HG03280 (cell line): ENCODE measurements at regions not wholly inside any gene's neighbourhood (a gene's known extent, or its start where the extent isn't known, plus 50 kb on each side); places are given as distances from the start of the nearest gene placed in this dataset.

Source experiments
- ATAC-seq: cut with Tn5 transposase; IDR thresholded peaks from one replicate; pipeline ENCODE4 v1.9.1; 2021; ENCODE audit warnings: mild to moderate bottlenecking, moderate library complexity; ENCODE audit not compliant: unreplicated experiment

DNA sequence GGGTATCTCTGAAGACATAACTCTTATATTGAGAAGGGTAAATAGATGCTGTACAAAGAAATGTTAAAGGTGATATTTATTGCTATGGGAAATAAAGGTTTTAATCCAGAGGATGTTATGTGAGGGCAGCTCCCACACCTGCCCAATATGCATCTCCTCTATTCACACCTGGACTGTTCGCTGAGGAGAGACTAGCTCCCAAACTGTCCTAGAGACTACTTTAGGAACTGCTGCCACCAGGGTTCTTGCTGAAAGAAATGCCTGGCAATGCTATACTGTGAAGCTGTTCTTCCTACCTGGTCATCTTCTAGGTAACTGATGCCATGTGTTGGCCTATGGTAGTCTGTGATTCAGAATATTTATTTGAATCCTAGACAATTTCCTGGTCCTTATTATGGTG lies 1421.5 kb upstream of the SPRY2 start:
- ATAC-seq = no peak

DNA sequence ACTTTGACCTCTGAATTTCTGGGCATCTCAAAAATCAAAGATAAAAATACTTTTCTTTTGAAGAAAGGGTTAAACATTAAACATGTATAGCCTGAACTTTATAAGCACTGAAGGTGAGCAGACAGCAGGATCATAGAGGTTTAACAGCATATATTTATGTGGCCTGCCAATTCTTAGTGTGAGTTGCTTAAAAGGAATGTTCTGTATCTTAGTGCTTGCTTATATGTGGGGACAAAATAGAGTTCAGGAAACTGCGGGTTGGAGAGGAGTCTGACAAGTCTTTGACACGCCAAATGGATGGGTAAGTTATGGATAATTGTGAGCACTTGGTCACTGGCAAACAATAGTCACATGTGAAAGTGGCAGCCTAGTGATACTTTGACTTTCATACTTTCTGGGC lies 1419.4 kb upstream of the SPRY2 start:
- no peak for ATAC-seq

DNA sequence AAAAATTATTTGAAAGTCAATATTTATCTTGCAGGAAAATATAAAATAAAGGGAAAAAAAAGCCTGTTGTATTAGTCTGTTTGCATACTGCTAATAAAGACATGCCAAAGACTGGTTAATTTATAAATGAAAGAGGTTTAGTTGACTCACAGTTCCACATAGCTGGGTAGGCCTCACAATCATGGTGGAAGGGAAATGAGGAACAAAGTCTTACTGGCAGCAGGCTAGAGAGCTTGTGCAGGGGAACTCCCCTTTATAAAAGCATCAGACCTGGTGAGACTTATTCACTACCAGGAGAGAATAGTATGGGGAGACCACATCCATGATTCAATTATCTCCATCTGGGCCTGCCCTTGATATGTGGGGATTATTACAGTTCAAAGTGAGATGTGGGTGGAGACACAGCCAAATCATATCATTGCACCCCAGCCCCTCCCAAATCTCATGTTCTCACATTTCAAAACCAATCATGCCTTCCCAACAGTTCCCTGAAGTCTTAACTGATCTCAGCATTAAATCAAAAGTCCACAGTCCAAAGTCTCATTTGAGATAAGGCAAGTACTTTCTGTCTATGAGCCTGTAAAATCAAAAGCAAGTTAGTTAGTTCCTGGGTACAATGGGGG lies 1416.5 kb upstream of the SPRY2 start:
- ATAC-seq = no peak

DNA sequence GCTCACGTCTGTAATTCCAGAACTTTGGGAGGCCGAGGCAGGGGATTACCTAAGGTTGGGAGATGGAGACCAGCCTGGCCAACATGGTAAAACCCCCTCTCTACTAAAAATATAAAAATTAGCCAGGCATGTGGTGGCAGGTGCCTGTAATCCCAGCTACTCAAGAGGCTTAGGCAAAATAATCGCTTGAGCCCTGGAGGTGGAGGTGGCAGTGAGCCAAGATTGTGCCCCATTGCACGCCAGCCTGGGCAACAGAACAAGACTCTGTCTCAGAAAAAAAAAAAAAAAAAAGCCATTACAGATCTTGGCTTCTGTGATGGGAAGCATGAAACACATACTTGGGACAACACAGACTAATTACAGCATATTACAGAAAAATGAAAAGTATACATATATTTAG lies 1404.5 kb upstream of the SPRY2 start:
- ATAC-seq = no peak

DNA sequence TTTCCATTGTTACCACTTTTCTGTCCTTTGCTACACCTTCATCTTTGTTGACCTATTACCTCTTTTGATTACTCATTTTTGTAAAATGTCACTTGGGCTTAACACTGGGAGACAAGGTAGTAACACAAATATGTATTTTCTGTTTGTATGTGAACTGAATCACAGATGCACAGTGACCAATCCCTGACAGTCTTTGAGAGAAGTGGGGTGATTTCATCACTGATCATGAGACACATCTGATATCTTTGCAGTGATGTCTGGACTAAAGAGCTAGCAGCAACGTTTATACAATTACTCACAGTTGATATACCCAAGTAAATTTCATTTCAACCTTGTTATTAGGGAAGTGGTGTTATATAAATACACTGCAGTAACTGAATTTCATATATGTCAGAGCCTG lies 1397.4 kb upstream of the SPRY2 start:
- ATAC-seq = no peak

DNA sequence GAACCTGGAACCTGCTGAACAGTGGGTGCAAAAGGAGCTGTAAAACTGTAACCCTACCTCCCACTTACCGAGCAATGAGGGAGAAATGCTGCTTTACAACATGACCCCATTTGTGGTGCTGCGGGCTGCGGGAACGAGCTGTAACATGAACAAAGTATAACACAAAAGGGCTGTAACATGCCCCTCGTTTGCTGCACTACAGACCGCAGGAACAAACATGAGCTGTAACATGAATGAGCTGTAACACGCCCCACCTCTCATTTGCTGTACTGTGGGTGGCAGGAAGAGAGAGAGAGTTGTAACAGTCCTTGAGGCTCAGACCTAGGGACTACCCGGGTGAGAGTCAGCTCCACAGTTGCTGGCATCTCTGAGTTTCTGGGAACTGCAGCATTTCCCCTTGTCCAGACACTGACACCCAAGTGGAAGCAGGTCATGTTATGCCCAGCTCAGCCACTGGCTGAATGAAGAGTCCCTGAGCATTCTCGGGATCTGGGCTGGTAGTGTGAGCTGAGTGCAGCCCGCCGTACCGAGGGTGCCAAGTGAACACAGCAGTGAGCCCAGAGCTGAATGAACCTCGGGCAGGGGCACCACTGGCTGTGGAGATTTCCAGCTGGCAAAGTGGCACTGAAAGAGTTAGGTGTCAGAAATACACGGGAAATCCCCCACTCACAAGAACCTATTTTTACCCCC lies 1385.3 kb upstream of the SPRY2 start:
- no peak for ATAC-seq

DNA sequence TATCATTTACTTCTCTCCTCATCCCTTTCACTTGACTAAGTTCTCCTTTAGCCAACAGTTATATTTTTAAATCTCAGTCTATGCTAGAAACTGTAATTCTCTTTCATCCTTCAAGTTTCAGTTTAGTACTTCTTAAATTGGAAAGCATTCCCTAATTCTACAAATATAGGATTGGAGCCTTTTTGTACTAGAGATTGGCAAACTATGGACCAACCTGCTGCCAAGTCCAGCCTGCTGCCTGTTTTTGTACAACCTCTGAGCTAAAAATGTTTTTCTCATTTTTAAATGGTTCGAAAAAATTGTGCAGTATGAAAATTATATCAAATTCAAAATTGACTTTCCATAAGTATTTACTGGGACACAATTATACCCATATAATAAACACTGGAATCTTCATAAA lies 1381.5 kb upstream of the SPRY2 start:
- no peak for ATAC-seq

DNA sequence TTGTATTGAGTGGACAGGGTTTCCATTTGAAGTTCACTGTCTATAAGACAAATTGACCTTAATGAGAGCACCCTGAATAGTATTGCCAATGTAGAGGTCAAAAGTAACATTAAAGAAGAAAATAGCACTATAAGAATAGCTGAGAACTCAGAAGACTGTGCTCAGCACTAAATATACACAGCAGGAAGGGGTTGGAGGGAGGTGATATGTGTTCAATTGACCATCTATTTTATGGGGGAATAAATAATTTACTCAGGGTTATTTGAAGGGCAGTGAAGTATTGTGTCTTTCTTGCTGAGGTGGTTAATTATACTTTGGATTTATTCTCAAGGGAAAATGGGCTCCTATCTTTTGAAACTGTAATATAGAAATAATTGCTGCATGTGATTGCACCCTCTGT lies 1380.5 kb upstream of the SPRY2 start:
- no peak for ATAC-seq

DNA sequence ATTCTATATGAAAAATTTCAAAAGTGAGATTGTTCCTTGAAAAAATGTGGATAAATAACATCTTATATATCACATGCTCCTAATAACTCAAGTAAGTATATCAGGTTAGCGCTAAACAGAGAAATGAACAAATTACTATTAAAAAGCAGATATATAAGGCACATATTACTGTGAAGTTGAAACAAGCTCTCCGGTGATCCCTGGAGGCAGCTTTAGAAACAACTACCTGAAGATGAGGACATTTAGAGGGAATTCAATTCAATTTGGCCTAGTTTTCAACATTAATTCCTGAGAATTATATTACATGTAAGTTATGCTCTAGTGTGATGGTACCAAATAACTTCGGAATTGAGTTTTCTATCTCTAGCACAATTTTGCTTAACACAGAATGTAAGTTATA lies 1373.6 kb upstream of the SPRY2 start:
- ATAC-seq = no peak

DNA sequence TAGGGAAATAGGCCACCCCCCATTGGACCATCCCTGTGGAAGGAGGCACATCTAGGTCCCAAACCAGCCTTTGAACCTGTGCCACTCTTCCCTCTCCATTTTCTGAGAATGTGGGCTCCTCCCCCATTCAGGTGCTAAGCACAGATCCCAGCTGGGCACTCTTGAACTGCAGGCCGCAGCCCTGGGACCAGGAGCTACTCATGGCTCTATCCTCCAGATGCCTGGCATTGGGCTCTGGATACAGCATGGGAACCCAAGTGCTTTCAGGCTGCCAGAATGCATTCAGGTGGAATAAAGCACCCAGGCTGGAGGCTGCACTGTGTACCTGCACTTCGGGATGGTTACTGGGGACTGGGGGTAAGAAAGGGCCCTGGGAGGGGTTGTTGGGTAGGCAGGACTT lies 1372.3 kb upstream of the SPRY2 start:
- ATAC-seq = no peak

DNA sequence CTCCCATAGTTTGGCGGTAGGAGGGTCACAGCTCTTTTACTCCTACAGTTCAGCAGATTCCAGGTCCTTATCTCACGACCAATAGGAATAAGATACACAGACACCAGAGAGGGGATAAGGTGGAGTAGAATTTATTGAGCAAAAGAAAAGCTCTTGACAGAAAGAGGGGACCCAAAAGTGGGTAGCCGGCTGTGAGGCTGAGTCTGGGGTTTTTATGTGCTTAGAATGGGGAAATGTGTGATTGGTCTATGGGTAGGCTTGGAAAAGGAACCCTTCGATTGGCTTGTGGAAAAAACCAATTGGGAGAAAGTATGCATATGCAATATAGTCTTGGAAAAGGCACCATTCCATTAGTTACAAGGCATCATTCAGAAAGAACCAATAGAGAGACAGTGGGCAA lies 1356.9 kb upstream of the SPRY2 start:
- no peak for ATAC-seq

DNA sequence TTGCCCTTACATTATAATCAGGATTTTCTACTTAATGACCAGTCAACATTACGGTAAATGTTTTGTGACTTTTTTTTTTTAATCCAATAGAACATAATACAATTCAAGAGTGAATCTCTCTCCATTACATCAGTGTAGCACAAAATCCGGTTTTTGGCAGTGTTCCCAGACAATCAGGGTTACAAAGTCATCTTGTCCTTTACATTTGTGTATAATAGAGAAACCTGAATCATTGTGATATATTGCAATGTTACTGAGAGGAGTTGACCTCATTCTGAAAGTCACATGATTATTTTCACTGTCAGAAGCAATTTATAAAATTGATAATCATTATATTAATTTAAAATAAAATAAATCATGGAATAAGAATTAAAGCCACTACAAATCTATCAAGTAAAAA lies 1346.0 kb upstream of the SPRY2 start:
- ATAC-seq = no peak

DNA sequence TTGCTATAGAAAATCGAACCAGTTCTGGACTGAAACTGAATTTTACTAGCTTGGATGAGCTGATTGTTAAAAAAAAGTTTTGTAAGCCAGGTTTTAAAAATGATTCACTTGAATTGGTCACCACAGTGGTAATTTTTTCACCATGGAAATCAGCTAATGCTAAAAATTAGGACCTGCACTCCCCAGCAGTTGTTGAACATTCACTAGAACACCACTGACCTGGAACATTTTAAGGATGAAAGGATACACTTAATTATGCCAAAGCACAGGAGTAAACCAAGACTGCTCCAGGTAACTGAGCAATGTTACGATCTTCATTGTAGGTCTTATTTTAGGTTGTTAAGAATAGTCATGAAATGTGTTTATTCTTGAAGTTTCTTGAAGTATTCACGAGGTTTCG lies 1342.6 kb upstream of the SPRY2 start:
- no peak for ATAC-seq

DNA sequence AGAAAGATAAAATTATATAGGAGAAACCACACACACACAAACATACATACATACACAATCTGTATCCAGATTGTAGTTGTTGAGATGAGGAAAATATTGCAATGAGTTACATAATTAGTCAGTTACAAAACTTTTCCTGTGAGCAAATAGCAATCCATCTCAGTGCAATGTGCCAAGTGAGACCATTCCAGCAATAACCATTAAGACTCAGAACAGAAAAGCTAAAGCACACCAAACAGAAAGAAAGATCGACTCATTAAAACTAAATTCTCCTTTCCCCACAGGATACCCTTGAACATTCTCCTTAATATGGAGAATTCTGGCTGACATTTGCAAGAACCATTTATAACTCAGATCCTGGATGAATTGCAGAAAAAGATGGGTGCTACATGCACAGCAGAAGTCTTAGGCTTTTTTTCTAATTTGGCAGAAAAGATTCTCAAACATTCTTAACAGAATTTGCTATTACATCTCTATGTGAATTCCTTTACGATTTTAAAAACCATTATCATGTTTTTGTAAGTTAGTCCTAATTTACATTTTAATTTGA lies 1341.2 kb upstream of the SPRY2 start:
- no peak for ATAC-seq

DNA sequence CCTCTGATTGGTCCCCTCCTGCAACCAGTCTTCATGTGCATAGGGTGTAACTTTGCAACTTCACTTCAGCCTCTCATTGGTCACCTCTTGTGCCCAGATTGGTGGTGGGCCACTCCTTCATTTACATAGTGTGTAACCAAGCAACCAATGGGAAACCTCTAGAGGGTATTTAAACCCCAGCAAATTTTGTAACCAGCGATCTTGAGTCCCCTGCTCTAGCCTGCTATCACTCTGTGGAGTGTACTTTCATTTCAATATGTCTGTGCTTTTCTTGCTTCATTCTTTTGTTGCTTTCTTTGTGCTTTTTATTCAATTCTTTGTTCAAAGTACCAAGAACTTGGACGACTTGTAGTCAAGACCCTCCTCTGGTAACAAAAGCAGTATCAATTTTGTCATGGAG lies 1336.9 kb upstream of the SPRY2 start:
- ATAC-seq = no peak

DNA sequence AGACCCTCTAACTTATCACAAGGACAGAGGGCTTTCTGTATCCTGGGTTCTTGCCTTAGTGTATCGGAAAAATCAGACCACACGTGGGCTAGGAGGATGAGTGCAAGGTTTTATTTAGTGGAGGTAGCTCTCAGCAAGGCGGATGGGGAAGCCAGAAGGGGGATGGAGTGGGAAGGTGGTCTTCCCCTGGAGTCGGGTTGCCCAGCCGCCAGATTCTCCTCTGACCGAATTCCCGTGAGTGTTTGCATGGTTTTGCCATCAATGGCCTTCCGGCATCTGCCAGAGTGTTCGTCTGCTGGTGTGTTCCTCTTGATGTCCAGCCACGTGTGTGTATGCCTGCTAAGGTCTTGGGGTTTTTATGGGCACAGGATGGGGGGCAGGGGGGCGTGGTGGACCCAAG lies 1335.1 kb upstream of the SPRY2 start:
- ATAC-seq = no peak

DNA sequence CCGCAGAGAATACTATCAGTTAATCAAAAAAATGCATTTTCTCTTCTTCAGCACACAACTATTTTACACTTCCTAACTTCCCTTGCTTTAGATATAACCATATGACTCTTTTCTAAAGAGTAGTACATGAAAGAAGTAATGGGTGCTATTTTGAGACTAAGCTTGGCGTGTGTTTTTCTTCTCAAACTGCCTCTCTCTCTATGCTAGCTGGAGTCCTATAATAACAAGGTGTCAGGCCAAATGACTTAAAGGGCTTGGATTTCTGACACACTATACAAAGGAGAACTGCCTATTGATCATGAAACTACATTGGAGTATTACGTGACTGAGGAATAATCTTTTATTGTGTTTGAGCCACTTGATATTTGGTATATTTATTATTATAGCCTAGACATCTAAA lies 1330.1 kb upstream of the SPRY2 start:
- no peak for ATAC-seq

DNA sequence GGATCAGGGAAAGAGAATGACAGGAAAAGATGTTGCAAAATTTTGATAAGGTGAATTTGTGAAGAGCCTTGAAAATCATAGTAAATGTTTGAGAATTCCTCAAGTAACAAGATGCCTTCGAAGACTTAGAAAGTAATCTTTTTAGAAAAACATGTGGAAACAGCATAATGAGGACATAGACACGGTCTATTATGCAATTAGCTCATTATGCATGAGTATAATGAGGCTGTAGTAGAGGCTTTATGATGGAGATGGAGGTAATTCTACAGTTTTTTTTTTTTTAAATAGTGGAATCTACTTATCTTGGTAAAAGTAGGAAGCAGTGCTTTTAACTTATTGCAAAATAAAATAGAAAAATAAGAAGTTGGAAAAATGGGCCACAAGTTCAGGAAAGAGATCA lies 1329.1 kb upstream of the SPRY2 start:
- no peak for ATAC-seq

DNA sequence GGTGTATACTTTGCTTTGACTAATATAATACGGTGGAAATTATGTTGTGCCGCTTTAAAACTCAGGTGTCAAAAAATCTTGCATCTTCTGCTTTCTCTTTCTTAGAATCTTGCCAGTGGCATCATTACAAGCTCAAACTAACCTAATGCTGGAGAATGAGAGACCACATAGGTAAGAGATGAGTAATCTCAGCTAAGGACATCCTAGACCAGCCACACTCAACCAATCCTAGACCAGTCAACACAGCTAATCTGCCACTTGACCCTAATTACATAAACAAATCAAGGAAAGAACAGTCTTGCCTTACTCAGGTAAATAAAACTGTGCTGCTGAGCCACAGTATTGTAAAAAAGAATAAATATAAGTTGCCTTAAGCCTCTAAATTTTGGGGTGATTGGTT lies 1323.9 kb upstream of the SPRY2 start:
- no peak for ATAC-seq

DNA sequence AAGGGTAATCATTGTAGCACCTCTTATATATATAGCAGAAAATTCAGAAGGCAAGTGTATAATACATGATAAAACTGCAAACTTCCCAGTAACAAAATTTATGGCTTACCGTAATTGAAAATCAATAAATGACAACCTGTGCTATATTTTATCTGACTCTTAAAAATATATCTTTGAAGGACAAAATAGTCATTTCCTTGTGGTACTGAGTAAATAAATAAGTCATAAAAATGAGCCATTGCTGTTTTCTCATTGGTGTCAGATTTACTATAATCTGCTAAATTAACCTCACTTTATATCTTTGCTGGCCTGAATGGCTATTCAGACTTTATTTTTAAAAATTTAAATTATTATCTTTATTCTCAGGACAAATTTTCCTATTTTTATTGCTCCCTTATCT lies 1319.1 kb upstream of the SPRY2 start:
- no peak for ATAC-seq

DNA sequence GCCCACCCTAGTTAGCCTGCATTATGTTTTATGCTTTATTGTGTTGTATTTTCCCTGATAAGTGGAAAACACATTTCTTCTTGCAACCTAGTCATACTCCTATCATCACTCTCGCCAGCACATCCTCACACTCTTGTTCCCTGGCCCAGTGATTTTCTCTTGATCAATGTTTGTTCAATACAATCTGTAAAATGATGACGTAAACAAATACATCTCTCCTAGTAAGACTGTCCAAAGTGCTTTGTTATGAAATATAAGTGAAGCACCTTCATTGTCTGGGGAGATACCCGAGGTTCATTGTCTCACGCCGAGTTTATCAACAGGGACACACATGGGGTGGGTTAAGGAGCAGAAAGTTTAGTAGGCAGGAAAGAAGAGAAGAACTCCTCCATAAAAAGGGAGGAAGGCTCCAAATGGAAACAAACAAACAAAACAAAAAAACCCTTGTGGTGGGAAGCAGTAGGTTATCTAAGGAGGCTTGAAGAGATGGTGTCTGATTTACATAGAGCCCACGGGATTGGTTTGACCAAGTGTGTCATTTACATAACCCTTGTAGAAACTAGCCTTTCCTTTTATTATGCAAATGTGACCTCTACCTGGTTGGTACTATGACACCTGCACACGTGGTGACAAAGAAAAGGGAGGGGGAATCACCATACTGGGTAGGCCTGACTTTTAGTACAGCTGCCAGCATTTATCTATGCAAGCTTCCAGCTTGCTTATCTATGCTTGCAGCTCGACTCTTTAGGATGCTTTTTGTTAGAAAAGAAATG lies 1317.9 kb upstream of the SPRY2 start:
- no peak for ATAC-seq

DNA sequence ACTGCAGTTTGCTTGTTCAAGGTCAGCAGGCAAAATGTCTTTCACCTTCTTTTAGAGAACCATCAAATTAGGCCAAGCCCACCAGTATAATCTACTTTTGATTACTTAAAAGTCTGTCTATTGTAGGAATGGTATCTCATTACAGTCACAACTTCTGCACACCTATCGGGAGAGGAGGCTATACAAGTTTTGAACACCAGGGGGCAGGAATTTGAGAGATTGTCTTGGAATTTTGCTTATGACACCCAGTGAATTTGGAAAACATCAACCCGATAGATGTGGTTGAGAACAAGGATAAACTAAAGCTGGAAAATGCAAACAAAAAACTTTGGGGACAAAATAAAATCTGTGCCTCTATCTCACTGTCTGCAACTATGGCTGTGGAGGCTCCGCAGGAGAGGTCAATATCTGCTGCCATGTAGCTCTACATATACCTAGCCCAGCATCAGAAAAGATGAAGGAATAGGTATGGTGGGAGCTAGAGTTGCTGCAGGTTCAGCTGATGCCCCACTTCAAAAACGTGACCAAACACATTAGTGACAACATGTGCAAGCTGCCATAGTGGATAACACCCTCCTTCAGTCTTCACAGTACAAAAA lies 1299.2 kb upstream of the SPRY2 start:
- no peak for ATAC-seq
